ENCODE measurements at regions not wholly inside any gene's neighbourhood (a gene's known extent, or its start where the extent isn't known, plus 50 kb on each side); places are given as distances from the start of the nearest gene placed in this dataset.
"Not testable (repeated sequence)": the region's sequence is repeated elsewhere in the genome, so short reads cannot be mapped to it uniquely, and the experiment has no call there.

DNA sequence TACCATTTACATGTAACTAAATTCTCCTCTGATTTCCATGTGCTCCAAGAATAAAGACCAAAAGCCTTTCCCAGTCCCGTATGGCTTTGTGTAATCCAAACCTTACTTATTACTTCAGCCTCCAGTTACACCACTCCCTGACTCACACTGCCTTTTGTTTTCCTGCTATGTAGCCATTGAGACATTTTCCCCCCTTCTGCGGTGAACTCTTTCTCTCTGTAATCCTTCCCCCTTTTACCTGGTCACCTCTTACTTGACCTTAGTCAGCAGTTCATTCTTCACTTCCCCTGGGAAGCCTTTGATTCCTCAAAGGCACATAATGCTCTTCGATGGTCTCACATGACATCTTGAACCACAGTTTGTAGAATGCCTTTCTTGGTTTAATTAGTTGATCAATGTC, 256.0 kb upstream of the FANCL start:
- DNase-seq (ENCODE audit: low read depth), result peak; percentile 5

- no peak for DNase-seq (ENCODE audit: low read depth)
These were observed 254.7 kb upstream of the FANCL start for GRCh38 chr2:58495806-58496205.

GRCh38 chr2:58494071-58494501, 253.0 kb upstream of the FANCL start:
- DNase-seq (ENCODE audit: low read depth), result no peak

DNA sequence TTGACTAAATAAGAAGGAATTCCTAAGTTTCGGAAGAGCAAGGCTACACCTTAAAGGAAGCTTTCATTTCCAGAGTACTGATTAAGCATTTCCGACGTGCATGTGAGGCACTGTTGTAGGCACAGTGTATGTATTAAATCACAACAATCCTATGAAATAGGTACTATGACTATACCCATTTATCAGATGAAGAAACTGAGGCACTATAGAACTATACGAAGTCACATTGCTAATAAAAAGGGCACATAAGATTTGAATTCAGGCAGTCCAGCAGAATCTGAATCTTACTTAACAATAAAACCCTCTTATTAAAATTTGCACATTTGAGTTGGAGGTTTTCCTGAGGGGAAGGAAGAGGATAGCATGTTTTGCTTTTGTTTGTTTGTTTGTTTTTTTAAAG, 243.5 kb upstream of the FANCL start:
- no peak for DNase-seq (ENCODE audit: low read depth)

- DNase-seq (ENCODE audit: low read depth), result peak; percentile 31
These were observed 243.1 kb upstream of the FANCL start for GRCh38 chr2:58484221-58484620.

DNA sequence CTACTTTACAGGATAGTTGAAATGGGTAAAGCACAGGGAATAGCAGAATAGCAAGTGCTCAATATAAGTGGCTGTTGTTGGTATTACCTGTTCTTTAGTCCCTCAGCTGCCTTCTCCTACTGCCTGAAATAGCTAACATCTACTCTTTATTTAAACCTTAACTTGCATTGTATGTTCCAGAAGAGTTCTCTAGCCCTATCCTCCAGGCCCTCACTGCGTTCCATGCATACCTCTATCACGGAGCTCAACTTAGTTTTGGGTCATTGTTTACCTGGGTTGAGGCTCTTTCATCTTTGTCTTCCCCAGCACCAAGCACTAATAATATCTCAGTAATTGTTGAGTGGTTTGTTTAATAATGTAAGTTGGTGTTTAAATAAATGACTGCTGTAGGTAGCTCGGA, 242.2 kb upstream of the FANCL start:
- no peak for DNase-seq (ENCODE audit: low read depth)

DNA sequence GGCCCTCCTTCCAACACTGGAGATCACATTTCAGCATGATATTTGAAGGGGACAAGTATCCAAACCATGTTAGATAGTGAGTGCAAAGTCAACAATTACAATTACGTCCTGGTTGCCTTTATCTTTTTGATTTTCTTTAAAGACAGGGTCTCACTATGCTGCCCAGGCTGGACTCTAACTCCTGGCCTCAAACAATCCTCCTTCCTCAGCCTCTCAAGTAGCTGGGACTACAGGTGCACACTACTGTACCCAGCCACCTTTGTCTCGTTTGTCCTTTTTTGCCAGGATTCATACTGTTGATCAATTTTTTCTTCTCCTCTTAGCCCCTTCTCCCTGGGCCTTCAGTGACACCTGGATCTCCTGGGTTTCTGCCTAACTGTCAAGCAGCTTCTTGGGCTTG, 240.5 kb upstream of the FANCL start:
- DNase-seq (ENCODE audit: low read depth), result no peak

- no peak for DNase-seq (ENCODE audit: low read depth)
These were observed 239.0 kb upstream of the FANCL start for GRCh38 chr2:58480141-58480540.

GRCh38 chr2:58479535-58480140, 238.5 kb upstream of the FANCL start:
- DNase-seq (ENCODE audit: low read depth), result no peak

- no peak for DNase-seq (ENCODE audit: low read depth)
These were observed 235.4 kb upstream of the FANCL start for GRCh38 chr2:58476556-58476955.

DNA sequence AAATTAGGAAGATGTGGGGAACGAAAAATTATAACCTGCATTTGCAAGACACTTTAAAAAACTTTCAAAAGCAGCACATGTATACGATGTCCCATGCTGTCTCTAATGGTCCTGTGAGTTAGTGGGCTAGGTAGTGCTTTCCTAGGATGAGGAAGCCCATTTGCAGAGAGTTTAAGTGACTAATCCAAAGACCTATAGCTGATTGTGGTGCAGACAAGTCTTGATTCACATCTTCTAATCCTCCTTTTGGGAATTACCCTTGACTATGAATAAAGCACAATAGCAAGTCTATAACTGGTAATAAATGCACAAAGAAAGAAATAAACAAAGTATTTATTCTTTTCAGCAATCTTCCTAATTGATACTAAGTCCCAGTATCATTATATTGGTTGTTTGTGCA, 234.6 kb upstream of the FANCL start:
- DNase-seq (ENCODE audit: low read depth), result no peak

DNA sequence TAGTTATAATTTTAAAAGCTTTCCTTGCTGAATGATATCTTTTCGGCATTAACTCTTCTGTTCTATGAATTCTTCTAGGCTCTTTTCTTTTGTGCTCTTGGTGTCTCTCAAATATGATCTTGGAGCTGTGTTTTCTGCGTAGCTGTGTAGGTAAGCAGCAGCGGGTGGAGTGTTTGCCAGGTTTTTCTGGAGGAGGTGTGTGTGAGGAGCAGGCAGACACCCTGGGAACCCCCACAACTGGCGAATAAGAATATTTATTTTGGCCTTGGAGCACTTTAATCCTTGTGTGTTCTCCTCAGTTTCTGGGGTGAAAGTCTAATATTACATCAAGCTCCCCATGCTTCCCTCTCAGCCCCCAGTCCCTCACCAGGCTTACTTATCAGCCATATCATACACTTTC, 232.0 kb upstream of the FANCL start:
- DNase-seq (ENCODE audit: low read depth), result no peak

DNA sequence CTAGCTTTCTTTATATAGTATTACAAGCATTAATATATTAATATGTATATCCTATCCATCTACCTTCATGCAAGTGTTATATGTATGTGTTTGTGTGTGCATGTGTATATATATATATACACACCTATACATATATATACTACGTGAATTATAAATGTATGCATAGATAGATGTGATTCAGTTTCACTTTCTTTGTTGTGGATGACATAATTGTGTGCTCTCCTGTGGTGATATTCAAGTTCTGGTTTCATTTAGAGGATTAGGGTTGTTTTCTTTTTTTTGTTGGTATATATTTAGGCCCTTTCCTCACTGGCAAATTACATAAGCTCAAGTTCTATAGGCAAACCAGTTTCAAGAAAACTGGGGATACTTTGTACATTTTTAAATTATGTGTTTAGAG, 225.7 kb upstream of the FANCL start:
- no peak for DNase-seq (ENCODE audit: low read depth)

DNA sequence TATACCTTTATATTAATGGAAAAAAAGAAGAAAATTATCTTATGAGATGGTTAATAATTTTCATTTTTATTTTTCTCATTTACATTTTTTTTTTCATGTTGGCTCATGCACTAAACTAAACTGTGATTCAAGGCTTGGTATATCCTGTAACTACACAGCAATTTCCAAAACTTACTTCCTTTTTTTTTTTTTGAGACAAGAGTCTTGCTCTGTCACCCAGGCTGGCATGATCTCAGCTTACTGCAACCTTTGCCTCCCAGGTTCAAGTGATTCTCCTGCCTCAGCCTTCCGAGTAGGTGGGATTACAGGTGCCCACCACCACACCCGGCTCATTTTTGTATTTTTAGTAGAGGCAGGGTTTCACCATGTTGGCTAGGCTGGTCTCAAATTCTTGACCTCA, 224.9 kb upstream of the FANCL start:
- not testable (repeated sequence) for DNase-seq (ENCODE audit: low read depth)

DNA sequence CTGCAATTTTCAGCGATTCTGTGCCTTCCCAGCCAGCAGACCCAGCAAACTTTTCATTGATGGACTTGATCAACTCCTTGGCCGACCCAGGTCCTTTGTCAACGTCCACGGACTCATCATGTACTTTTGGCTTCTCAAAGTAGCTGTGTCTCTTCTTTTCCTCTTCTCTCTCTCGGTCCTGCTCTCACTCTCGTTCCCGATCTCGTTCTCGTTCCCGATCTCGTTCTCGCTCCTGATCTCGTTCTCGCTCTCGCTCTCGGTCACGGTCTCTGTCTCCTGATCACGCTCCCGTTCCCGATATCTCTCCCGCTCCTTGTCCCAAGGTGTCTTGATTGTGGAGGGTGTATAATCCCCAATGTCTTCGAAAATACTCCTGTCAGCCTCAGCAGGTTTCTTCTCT, 219.5 kb upstream of the FANCL start:
- no peak for DNase-seq (ENCODE audit: low read depth)

DNA sequence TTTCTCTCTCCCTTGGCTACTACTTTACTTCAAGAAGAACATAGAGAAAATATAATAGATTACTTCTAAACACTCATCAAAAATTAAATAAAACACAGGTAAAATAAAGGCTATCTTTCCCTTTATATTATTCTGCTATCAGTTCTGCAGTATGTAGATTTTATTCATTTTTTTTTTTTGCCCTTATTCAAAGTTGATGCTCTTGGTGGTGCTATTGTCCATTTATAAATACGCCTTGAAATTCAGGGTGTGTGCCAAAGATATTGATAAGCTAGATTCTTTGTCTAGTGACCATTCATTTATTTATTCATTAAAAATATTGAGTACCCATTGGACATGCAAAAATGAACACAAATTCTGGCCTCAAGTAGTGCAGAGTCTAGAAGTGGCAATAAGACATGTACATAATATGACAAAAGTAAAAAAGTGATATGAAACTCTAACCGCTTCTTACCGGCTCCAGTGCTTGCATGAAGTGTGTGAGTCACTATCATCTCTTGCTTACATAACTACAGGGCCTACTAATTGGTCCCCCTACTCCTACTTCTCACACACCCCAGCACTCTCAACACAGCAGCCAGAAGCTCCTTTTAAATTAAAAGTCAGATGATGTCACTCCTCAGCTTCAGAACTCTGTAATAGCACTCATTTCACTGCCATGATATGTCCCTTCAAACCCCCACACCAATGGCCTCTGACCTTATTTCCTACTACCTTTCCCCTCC, 208.3 kb upstream of the FANCL start:
- DNase-seq (ENCODE audit: low read depth), result no peak

- DNase-seq (ENCODE audit: low read depth), result no peak
These were observed 207.7 kb upstream of the FANCL start for GRCh38 chr2:58448845-58449244.

- peak; percentile 55 for DNase-seq (ENCODE audit: low read depth)
These were observed 207.0 kb upstream of the FANCL start for GRCh38 chr2:58448065-58448507.

- no peak for DNase-seq (ENCODE audit: low read depth)
These were observed 206.5 kb upstream of the FANCL start for GRCh38 chr2:58447586-58447985.

DNA sequence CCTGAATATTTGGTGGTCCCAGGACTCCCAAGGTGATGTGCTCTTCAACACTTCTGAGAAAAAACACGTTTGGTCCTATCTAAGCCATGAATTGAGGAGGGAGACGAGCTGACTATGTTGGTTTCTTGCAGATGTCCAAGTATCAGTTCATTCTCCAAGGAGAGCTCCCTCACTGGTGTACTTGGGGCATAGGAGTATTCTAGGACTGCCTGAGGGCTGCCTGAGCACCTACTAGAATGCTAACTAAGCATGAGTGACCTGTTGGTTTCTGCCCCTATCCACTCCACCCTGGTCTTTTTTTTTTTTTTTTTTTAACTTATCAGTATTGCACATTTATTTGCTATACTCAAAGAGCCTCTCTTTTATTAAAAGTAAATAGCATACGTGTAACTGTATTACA, 200.5 kb upstream of the FANCL start:
- DNase-seq (ENCODE audit: low read depth), result no peak

DNA sequence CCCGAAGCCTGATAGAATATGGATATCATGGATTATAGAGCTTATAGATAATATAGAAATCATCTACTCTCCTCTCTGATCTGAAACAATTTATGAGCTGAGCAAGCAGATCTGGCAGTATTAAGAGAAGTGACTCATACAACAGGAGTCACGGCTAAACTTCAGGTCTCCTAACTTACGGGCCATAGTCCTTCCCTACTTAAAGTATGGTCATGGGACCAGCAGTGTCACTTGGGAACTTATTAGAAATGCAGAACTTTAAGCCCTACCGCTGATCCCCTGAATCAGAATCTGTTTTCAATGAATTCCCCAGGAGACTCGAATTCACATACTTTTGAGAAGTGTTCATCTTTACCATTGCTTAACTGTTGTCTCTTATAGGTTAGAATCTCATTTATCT, 195.7 kb upstream of the FANCL start:
- no peak for DNase-seq (ENCODE audit: low read depth)

DNA sequence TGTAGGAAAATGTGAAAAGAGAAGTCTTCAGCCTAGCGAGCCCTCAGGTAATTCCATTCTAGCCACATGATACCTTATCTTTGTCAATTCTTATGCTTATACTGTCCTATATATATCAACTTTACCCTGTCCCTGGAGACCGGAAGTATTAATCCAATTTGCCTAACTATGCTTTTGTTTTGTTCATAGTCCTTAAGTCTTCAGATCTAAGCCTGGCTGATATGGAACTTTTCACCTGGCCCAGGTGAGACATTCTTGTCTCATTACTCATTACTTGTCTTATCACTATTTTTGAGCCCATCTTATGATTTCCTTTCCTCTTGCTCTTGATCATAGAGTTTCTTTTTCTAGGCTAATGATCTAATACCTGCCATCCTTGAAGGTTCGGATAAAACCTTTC, 194.1 kb upstream of the FANCL start:
- DNase-seq (ENCODE audit: low read depth), result no peak

GRCh38 chr2:58434692-58435091, 193.6 kb upstream of the FANCL start:
- DNase-seq (ENCODE audit: low read depth), result no peak
